Large intestine (tissue), 3 donors: ENCODE measurements at regions not wholly inside any gene's neighbourhood (a gene's known extent, or its start where the extent isn't known, plus 50 kb on each side); places are given as distances from the start of the nearest gene placed in this dataset.
"Not testable (repeated sequence)": the region's sequence is repeated elsewhere in the genome, so short reads cannot be mapped to it uniquely, and the experiment has no call there.

Experiments
- DNase-seq, 2 donors: peaks; one replicate each; pipeline versions ENCODE4 v3.0.0 to v3.0.0-alpha.2; 2013
- H3K27ac ChIP-seq: one replicate; pipeline ENCODE4 v1.5.1; 2013; ENCODE audit warnings: low read length
- H3K27me3 ChIP-seq: 2 replicates; pipeline ENCODE4 v1.6.1; 2013; ENCODE audit warnings: low read length; ENCODE audit not compliant: control insufficient read depth, insufficient read depth
- H3K36me3 ChIP-seq: 2 replicates; pipeline ENCODE4 v1.6.1; 2013; ENCODE audit warnings: low read length; ENCODE audit not compliant: control insufficient read depth, insufficient read depth
- H3K4me1 ChIP-seq: one replicate; pipeline ENCODE4 v1.6.1; 2013; ENCODE audit warnings: low read length; ENCODE audit not compliant: control insufficient read depth, insufficient read depth
- H3K4me3 ChIP-seq: one replicate; pipeline ENCODE4 v1.5.1; 2013; ENCODE audit warnings: low read length
- H3K9me3 ChIP-seq: one replicate; pipeline ENCODE4 v1.6.1; 2013; ENCODE audit warnings: mild to moderate bottlenecking, low read depth, low read length, moderate library complexity; ENCODE audit not compliant: control insufficient read depth
- WGBS: methylation state at CpG from one replicate; pipeline ENCODE4 v1.1.5; 2013; ENCODE audit warnings: low lambda C conversion rate; ENCODE audit not compliant: insufficient coverage; 5-methylcytosine and 5-hydroxymethylcytosine counted together

GRCh38 chr4:18722748-18723191 is 701.2 kb upstream of the LCORL start:
- Histone ChIP-seq H3K27ac (no peak overlapping the region), H3K9me3 (no peaks in the 10 kb centered on the region), H3K4me3 (no peak overlapping the region), H3K27me3 (no peaks in the 10 kb centered on the region), H3K36me3 (no peaks in the 10 kb centered on the region), H3K4me1 (no peaks in the 10 kb centered on the region)
- WGBS = no CpG with 5 or more reads among the region's 1 CpG
- DNase-seq = no peak

GRCh38 chr4:18698119-18698883 is 676.7 kb upstream of the LCORL start:
- WGBS = 37% methylated on average over 2 of the region's 10 CpGs
- Histone ChIP-seq H3K27ac (no peak overlapping the region), H3K9me3 (peaks cover 3% of the 10 kb centered on the region), H3K27me3 (no peaks in the 10 kb centered on the region), H3K36me3 (no peaks in the 10 kb centered on the region), H3K4me1 (no peaks in the 10 kb centered on the region), H3K4me3 (no peak overlapping the region)
- no peak for DNase-seq

DNA sequence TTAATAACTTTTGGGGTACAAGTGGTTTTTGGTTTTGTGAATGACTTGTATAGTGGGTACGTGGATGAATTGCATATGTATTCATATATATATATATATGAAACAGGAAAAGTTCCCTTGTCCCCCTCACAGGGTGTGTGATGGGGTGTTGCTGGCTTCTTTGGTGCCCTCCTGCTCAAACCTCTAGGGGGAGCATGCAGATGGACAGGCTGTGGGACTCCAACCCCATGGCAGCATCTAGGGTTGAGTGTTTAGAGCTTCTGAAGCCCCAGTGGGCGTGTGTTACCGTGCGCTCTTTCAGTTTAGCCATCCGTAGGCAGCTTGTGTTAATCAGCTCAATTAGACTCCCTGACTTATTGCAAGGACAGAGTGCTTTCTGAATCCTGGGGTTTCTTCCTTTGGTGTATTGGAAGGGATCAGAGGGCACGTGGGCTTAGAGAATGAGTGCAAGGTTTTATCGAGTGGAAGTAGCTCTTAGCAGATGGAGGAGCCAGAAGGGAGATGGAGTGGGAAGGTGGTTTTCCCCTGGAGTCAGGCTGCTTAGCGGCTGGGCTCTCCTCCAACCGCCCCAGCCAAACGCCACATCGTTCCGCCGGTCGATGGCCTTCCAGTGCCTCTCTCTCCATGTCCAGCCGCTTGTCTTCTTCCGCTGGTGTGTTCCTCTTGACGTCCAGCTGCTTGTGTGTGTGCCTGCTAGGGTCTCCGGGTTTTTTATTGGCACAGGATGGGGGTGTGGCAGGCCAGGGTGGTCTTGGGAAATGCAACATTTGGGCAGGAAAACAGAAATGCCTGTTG is 674.4 kb upstream of the LCORL start:
- no CpG with 5 or more reads among the region's 18 CpGs for WGBS
- Histone ChIP-seq H3K4me3 (no peak overlapping the region), H3K36me3 (no peaks in the 10 kb centered on the region), H3K27me3 (no peaks in the 10 kb centered on the region), H3K9me3 (peaks cover 3% of the 10 kb centered on the region), H3K27ac (no peak overlapping the region), H3K4me1 (no peaks in the 10 kb centered on the region)
- no peak for DNase-seq

DNA sequence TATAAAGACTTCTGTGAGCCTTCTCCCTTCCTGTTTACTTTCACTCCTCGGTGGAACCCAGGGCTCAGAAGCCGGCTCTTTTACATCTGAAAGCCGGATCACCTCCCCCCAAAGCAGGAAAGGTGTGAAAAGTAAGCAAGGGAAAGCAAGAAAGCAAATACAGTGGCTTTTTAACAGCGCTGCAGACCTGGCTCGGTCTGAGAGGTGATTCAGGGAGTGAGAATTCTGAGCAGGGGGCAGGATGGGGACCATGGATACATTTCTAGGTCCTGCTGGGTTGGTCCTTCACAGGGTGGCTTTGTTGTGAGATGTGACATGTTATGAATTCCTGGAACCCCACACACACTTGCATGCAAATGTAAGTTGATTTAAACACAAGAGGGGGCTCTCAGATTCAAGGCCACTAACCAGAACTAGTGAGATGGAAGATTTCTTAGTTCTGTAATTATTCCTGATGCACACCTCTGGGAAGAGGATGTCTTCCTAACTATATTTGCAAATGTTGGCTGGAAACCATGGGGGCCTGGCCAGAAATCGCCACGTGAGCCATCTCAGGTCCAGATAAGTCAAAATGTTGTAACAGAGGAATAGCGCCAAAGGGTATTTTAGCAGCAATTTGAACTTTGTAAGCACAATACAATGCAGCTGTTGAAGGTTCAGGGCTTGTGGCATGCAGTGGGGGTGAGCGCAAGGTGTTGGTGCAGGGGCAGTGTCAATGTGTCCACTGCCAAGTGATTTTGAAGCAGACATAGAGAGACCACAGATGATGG is 670.1 kb upstream of the LCORL start:
- 0% methylated on average over 1 of the region's 9 CpGs for WGBS
- H3K36me3 ChIP-seq = no peaks in the 10 kb centered on the region
- peaks cover 3% of the 10 kb centered on the region for H3K9me3 ChIP-seq
- H3K27ac ChIP-seq = no peak overlapping the region
- no peak for DNase-seq
- peaks cover 5% of the 10 kb centered on the region for H3K4me1 ChIP-seq
- no peak overlapping the region for H3K4me3 ChIP-seq
- H3K27me3 ChIP-seq = no peaks in the 10 kb centered on the region

DNA sequence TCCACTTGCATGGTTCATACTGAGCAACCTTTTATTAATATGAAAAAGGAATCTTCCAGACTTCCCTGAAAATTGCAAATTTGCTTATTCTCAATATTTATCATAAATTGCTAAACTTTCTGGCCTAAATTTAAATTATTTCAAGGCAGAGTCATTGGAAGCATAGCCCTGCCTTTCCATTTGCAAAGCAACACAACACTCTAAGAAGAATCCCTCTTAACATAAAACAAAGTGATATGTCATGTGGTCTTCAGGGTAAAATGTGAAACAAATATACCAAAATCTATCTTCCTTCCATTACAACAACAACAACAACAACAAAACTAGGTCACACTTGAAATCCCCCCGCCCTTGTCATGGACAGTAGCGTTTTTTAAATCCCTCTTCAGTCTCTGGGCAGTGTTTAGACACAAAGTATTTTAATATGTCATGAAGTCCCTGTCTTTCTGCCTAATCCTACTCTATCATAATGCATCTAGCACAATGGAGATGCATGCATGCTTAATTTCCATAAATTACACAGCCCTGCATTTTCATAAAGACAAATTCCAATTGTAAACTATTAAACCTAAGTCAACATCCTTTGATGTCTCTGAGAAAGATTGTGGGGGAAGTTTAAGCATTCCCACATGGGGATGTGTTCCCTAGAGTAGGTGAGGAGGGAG is 668.9 kb upstream of the LCORL start:
- no peak for DNase-seq
- H3K36me3 ChIP-seq = no peaks in the 10 kb centered on the region
- no peaks in the 10 kb centered on the region for H3K27me3 ChIP-seq
- no peak overlapping the region for H3K4me3 ChIP-seq
- WGBS = no CpG with 5 or more reads among the region's 2 CpGs
- H3K9me3 ChIP-seq = no peaks in the 10 kb centered on the region
- no peak overlapping the region for H3K27ac ChIP-seq
- H3K4me1 ChIP-seq = peaks cover 9% of the 10 kb centered on the region

- Histone ChIP-seq H3K27me3 (no peaks in the 10 kb centered on the region), H3K27ac (no peak overlapping the region), H3K4me3 (no peak overlapping the region), H3K36me3 (no peaks in the 10 kb centered on the region), H3K4me1 (peaks cover 9% of the 10 kb centered on the region), H3K9me3 (no peaks in the 10 kb centered on the region)
- peak; percentile 35 to 45 for DNase-seq
- WGBS = 11% methylated on average over 2 of the region's 7 CpGs
These were observed 668.0 kb upstream of the LCORL start for GRCh38 chr4:18689308-18690115.

DNA sequence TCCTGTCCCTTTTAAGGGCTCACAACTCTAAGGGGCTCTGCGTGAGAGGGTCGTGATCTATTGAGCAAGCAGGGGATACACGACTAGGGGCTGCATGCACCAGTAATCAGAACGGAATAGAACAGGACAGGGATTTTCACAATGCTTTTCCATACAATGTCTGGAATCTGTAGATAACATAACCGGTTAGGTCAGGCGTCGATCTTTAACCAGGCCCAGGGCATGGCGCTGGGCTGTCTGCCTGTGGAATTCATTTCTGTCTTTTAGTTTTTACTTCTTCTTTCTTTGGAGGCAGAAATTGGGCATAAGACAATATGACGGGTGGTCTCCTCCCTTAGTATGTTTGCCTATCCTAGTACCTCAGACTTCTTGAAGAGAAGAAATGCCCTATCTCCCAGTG is 666.8 kb upstream of the LCORL start:
- not testable (repeated sequence) for H3K27me3 ChIP-seq, H3K4me1 ChIP-seq, H3K27ac ChIP-seq, H3K9me3 ChIP-seq, H3K36me3 ChIP-seq, H3K4me3 ChIP-seq
- peak in 1 of 2 donors; percentile 29 for DNase-seq
- 63% methylated on average over 1 of the region's 9 CpGs for WGBS

DNA sequence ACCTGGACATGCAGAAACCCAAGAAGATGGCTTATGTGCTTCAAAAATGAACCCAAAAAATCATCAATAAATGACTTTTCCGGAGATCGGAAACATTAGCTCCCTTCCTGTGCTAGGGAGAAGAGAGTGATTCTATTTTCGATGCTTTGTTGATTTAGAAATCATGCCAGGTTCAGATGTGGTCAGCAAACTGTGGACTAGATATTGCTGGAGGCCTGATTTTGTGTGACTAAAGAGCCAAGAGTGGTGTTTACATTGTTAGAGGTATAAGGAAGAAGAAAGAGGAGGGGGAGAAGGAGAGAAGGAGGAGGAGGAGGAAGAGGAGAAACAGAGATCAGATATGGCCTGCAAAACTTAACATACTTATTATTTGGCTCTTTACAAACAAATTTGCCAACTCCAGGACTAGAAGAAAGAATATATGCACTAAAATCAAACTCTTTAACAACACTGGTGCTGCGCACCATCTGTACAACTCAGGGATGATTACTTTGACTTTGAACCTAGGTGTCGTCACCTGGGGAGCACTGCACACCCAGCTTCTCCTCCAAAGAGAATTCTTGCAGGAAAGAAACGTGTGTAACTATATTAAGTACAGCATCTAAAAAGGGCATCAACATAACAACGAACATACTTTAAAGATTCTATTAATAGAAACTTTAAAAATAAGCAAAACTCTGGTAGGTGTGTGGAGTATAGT is 664.9 kb upstream of the LCORL start:
- peak; percentile 9 to 57 for DNase-seq

GRCh38 chr4:18684932-18685331 is 663.4 kb upstream of the LCORL start:
- Histone ChIP-seq H3K27me3 (no peaks in the 10 kb centered on the region), H3K27ac (no peak overlapping the region), H3K36me3 (no peaks in the 10 kb centered on the region), H3K4me1 (peaks cover 9% of the 10 kb centered on the region), H3K4me3 (no peak overlapping the region), H3K9me3 (no peaks in the 10 kb centered on the region)
- peak in 1 of 2 donors; percentile 14 for DNase-seq
- 80% methylated on average over 4 of the region's 4 CpGs for WGBS

More for the DNA sequence above, 664.9 kb upstream of the LCORL start:
- no peaks in the 10 kb centered on the region for H3K9me3 ChIP-seq
- no peak overlapping the region for H3K27ac ChIP-seq
- H3K36me3 ChIP-seq = no peaks in the 10 kb centered on the region
- 92% methylated on average over 2 of the region's 7 CpGs for WGBS
- H3K4me3 ChIP-seq = no peak overlapping the region
- H3K27me3 ChIP-seq = no peaks in the 10 kb centered on the region
- H3K4me1 ChIP-seq = peaks cover 9% of the 10 kb centered on the region
